GM18519 (cell line): ENCODE measurements at regions not wholly inside any gene's neighbourhood (a gene's known extent, or its start where the extent isn't known, plus 50 kb on each side); places are given as distances from the start of the nearest gene placed in this dataset.
"Not testable (repeated sequence)": the region's sequence is repeated elsewhere in the genome, so short reads cannot be mapped to it uniquely, and the experiment has no call there.

Experiments used
- ATAC-seq: cut with Tn5 transposase; IDR thresholded peaks from one replicate; pipeline ENCODE4 v1.9.1; 2021; ENCODE audit warnings: mild to moderate bottlenecking, moderate library complexity; ENCODE audit not compliant: unreplicated experiment, low FRiP score

GRCh38 chr4:123599061-123599919, 202.7 kb downstream of the SPRY1 start:
- no peak for ATAC-seq

DNA sequence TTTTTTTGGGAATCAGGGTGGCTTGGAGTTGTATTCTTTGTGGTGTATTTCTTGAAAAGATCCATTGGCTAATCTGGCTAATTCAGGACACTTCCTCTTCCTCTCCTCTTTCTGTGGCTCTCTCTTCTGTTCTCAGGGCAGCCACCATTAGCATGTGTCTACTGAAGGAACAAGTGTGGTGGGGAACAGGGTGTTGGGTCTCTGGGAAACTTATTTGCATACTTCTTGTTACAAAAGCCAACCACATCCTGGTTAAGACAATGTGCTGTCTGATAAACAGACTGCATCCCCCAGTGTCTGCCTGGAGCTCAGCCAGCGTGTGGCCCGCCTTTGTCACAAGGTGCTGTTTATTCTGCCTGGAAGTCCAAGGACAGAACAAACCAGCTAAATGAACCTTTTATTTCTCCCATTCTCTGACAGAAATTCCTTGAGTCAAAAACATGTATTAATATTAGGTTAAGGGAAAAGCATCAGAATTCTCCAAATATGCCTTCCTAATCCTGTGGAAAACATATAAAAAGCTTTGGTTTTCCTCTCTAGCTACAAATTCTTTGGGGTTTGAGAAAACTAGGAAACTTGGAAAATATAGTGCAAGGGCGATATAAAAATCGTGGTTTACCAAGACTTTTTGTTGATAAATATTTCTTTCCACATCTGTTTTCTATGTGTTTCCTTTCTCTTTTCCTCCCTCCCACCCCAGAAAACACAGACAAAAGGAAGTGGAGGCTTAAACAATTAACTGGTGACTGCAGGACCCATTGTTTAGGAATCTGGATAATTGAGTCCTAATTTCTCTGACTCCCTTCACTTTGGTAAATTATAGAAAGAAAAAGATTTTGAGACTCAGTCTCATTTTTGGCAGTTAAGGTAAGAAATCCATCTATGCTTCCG, 203.6 kb downstream of the SPRY1 start:
- ATAC-seq = peak; percentile 100

GRCh38 chr4:123600987-123601904, 204.7 kb downstream of the SPRY1 start:
- ATAC-seq = no peak

- no peak for ATAC-seq
Measured at GRCh38 chr4:123602007-123602406, 205.4 kb downstream of the SPRY1 start.

GRCh38 chr4:123603165-123603564, 206.6 kb downstream of the SPRY1 start:
- ATAC-seq = no peak

DNA sequence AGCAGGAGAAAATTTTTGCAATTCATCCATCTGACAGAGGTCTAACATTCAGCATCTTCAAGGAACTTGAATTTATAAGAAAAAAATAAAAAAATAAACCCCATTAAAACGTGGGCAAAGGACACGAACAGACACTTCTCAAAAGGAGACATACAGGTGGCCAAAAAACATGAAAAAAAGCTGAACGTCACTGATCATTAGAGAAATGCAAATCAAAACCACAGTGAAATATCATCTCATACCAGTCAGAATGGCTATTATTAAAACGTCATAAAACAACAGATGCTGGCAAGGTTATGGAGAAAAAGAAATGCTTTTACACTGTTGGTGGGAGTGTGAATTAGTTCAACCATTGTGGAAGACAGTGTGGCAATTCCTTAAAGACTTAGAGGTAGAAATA, 209.2 kb downstream of the SPRY1 start:
- not testable (repeated sequence) for ATAC-seq

DNA sequence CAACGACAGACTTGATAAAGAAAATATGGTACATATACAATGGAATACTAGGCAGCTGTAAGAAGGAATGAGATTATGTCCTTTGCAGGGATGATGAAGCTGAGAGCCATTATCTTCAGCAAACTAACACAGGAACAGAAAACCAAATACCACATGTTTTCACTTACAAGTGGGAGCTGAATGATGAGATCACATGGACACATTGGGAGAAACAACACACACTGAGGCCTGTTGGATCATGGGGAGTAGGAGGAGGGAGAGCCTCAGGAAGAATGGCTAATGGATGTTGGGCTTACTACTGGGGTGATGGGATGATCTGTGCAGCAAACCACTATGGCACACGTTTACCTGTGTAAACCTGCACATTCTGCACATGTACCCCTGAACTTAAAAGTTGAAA, 209.7 kb downstream of the SPRY1 start:
- no peak for ATAC-seq

GRCh38 chr4:123606946-123607542, 210.4 kb downstream of the SPRY1 start:
- ATAC-seq = no peak

DNA sequence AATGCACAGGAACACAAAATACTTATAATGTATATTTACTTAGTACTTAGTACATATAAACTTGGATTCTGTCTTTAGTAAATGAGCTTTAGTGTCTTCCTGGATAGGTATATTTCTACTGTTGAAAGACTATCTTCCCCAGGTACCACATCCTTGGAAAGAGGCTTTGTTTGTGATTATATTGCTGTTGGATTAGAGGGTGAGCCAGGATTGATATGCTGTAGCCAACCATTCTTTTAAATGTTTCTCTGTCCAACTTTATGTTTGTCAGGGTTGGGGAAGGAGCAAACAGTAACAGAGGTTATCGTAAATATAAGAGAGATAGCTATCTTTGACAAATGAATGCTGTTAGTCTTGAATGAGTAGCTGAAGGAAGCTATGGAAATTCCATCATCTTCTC, 213.2 kb downstream of the SPRY1 start:
- no peak for ATAC-seq

GRCh38 chr4:123613586-123614344, 217.2 kb downstream of the SPRY1 start:
- no peak for ATAC-seq

DNA sequence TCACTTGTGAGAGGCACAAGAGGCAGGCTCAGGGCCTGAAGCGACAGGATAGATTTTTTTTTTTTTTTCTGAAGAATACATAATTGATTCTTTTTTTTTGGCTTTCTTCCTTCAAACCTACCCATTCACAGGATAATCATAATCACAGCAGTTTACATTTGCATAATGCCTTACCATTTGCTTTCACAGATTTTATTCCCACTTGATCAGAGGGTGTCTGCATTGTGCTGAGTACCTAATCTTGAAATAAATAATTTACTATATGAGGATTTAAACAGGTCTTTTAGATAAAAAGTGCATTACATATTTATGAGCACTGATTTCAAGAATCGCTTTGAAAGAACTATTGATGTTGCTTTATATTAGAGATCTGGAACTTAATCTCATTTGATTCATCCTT, 219.3 kb downstream of the SPRY1 start:
- no peak for ATAC-seq

DNA sequence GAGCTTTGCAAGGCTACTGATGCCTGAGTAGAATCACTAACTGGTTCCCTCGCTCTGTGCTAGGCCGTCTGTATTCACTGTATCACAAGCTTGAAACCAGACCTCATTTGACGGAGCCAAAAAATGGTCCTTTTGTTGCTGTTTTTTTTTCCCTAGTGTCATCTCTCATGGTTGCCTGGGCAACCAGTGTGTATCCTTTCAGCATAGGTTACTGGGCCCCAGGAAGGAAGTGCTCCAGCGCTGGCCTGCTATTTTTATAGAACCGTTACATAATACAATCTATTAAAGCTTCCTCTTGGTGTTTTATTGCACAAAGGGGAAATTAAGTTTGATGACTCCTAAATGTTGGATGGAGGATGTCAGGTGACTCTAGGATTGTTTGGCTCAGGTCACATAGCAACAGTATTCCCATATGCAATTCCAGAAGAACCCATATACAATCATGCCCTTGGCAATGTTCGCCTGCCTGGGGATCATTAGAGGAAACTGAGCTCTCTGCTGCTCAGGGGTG, 220.4 kb downstream of the SPRY1 start:
- peak; percentile 70 for ATAC-seq

DNA sequence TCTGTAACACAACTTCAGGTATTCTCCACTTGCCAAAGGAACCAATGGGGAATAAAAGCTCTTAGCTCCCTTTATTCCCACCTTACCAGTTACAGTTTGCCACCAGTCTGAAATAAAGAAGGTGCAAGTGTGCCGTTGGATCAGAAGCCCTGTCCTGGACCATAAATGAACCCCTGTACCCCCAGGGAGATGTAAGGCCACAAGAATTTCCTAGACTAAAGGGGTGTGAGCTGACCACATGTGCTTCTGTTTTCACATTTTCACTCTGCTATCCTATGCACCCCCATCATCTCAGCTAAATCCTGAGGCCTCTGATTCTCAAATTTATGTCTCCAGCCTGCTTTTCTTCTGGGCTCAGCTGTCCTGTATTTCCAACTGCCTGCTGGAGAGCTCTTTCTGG, 221.2 kb downstream of the SPRY1 start:
- no peak for ATAC-seq

DNA sequence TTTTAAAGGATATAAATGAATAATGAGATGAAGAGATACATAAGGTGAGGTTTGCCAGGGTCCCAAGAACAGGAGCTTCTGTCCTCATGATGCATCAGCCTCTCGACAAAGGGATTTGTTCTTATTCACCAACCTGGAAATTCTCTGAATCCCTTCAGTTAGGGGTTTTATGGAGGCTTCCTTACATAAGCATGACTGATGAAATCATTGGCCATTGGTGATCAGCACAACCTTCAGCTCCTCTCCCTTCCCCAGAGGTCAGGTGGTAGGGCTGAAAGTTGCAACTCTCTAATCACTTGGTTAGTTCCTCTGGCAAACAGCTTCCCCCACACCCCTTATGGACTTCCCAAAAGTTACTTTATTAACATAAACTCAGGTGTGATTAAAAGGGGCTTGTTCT, 222.0 kb downstream of the SPRY1 start:
- ATAC-seq = no peak

DNA sequence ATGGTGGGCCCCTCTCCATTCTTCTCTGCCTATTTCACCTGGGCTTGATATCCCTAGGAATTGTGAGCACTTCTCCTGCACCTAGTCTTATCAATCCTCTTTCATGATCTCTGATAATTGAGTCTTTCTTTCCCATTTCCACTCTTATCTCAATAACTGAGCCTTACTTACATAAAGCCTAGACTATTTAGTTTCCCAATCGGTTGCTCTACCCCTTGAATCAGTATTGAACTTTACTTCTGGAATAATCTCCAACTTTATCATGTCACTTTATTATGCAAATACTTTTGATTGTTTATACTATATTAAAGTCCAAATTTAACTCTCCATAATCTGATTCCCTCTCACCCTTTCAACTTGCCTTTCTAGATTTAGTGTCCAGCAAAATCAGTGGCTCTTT, 222.7 kb downstream of the SPRY1 start:
- no peak for ATAC-seq

DNA sequence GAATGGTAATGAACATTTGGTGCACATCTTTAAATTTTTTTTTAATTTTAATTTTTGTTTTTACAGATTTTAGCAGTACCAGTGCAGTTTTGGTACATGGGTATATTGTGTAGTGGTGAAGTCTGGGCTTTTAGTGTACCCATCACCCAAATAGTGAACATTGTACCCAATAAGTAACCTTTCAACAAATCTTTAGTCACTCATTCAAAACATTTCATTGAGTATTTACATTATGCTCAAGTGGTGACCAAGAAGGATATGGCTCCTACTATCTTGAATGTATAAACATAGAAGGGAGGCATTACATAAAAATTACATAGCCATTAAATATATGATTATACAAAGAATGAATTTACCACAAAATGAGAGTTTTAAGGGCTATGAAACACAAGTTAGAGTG, 223.3 kb downstream of the SPRY1 start:
- no peak for ATAC-seq

DNA sequence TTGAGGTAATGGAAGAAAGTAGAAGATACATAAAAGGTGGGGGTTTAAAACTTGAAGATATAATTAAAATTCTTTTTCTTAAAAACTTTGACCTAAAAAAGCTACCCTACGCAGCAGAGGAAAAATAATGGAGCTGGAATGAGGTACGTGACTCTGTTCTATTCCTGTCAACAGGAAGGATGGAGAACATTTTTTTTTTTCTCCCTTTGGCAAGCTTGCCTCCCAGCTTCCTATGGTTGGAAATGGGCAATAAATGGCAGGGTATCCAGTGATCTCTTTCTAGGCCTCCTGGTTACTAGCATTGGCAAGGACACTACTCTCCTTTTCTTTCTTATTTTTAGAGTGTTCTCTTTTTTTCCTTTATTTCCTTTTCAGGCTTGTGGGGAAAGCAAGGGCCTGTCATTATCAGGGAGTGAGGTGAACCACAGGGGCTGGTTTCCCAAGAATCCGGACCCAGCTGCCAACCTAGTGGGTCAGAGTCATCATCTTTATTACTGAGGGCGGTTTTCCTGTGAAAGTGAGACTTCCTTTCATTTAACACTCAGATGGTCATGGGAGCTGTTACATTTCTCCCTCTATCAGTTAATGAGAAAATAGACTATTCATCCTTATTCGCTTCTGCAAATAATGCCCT, 224.6 kb downstream of the SPRY1 start:
- ATAC-seq = no peak

DNA sequence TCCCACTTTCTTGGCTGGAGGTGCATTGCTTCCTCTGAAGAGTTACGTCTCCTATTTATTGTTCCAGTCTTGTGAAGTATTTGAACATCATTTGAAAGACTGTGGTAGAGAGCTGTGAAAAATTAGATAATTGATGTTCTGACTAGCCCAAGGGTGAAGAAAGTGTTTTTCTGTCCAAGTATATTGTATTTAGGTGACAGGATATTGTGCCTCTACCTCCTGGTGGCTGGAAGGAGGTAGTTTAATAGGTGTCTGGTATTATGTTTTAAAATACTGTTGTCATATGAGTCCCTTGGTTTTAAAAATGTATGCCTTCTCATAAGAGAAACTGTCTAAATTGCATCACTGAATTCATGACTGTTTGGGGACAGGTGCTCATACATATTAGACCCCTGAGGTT, 226.0 kb downstream of the SPRY1 start:
- no peak for ATAC-seq

GRCh38 chr4:123623611-123624010, 227.0 kb downstream of the SPRY1 start:
- ATAC-seq = no peak
